HG03139 (cell line): ENCODE measurements at regions not wholly inside any gene's neighbourhood (a gene's known extent, or its start where the extent isn't known, plus 50 kb on each side); places are given as distances from the start of the nearest gene placed in this dataset.

ENCODE experiments used
- ATAC-seq: cut with Tn5 transposase; IDR thresholded peaks from one replicate; pipeline ENCODE4 v1.9.1; 2021; ENCODE audit not compliant: unreplicated experiment

DNA sequence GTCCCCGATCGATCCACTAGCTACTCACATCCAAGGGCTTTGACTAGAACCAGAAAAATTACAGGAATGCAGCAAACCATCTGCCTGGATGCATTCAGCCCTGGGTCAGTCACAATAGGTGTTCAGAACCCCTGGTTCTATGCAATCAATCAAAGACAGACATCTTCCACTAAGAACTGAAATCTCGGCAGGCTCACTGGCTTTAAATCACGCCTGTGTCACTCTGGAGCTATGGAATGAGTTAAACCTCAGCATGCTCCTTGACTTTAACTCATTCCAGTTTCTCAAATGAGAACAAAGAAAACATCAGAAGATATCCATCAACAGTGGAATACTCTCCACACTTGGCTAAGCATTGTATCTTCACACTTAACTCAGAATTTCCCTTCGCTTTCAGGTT, 68.1 kb upstream of the SPTBN1 start:
- no peak for ATAC-seq

- no peak for ATAC-seq
These were observed 63.4 kb upstream of the SPTBN1 start for GRCh38 chr2:54392555-54393324.

DNA sequence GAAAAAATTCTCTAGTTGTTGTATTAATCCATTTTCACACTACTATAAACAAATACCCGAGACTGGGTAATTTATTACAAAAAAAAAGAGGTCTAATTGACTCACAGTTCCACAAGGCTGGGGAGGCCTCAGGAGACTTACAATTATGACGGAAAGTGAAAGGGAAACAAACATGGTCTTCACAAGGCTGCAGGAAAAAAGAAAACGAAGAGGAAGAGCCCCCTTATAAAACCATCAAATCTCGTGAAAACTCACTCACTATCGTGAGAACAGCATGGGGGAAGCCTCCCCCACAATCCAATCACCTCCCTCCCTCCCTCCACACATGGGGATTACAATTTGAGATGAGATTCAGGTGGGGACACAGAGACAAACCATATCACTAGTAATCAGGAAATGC, 61.7 kb upstream of the SPTBN1 start:
- ATAC-seq, result peak; percentile 75

GRCh38 chr2:54396107-54396506, 60.0 kb upstream of the SPTBN1 start:
- no peak for ATAC-seq

DNA sequence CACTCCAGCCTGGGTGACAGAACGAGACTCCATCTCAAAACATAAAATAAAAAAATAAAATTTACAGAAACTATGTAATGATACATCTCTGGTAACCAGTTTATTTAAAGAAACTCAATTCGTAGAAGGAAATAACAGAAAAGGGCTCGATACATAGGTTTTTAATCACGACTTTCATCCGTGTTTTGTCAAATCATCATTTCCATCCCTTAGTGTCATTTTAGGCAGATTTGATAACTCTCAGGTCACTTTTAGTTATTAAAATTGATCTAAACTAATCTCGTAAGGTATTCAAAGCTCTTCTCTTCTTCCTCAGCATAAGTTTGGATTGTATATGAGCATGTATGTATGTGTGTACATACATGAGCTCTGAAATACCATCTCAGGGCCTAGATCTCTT, 59.3 kb upstream of the SPTBN1 start:
- no peak for ATAC-seq

DNA sequence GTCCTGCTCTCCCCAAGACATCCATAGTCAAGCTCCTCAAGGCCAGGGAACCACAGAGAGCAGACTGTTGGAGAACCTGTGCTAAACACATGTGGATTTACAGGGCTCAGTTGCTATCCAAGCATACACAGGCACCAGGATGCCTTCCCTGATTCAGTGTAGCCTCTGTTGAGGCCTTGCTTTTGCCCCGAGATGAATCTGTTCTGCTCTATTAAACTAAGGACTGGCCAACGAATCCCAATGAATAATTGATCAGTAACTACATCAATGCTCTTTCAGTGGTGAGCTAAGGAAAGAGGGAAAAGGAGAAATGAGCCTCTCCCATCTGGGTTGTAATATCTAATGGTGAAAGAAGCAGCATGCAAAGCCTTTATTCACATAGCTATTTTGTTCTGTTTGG, 58.7 kb upstream of the SPTBN1 start:
- ATAC-seq, result no peak

- no peak for ATAC-seq
These were observed 54.6 kb upstream of the SPTBN1 start for GRCh38 chr2:54401554-54401953.

DNA sequence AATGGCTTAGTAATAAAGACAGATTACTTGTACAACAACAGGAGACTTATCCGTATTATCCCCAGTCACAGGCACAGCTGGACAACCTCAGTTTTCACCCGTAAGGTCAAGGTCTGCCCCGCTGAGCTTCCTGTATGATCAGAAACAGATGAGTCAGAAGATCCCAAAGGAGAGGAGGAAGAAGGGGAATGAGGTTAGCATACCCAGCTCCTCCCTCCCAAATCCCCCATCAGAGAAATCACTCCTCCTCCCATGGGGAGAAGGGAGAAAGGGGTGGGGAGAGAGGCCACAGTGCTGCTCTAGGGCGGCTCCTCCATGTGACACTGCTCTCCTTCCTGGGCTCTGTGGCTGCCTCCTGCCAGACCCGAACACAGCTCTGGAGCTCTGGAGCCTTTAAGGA, 53.8 kb upstream of the SPTBN1 start:
- no peak for ATAC-seq

DNA sequence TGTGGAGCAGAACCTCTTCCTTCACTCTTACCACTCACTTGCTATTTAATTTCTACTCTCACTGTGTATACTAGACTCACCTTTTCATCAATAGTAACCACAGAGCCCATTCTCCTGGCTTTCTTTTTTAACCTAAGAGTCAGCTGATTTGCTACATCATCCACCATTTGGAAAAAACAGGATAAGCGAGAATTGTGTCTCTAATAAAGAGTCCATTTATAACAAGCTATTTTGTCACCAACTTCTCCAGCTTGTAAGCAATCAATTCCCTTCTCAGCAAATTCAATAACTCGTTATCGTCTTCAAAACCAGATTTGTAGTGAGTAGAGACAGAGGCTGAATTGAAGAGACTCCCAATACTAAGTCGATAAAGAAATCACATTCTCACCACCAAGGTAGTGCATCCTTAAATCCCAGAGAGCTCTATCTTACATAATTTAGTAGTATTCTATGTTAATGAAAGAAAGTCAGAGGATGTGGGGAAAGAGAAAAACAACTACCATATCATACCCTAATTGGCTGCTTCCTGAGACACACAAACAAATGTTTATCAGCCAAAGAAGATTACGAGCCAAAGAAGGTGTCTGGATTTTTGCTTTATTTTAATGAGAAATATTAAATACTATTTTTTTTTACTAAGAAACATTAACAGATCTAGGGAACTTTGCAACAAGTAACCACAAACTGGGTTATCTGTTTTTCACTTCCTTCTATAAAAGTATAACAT, 52.5 kb upstream of the SPTBN1 start:
- ATAC-seq, result no peak

GRCh38 chr2:54404270-54404669, 51.9 kb upstream of the SPTBN1 start:
- no peak for ATAC-seq

DNA sequence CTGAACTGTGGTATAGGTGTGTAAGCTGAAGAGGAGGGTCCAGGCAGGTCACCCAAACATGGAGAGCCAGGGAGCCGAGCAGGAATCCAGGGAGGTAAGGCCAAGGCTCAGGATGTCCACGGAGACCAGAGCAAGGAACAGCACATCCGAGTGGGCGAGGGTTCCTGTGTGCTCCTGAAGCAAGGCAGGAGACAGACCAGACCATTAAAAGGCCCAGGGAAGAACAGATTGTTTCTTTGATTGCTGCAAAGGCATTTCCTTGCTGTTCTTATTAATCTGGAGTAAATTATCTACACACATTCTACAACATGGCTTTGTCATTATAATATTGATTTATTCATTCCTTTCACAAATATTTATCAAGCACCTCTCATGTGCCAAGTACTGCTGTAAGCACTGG, 50.1 kb upstream of the SPTBN1 start:
- no peak for ATAC-seq
